ENCODE measurements at regions not wholly inside any gene's neighbourhood (a gene's known extent, or its start where the extent isn't known, plus 50 kb on each side); places are given as distances from the start of the nearest gene placed in this dataset.

GRCh38 chr6:103002282-103002681 is 1608.8 kb downstream of the GRIK2 start:
- no peaks in the 10 kb centered on the region for H3K36me3 ChIP-seq (ENCODE audit: control insufficient read depth, insufficient read depth, low read length)
- H3K4me1 ChIP-seq (ENCODE audit: control insufficient read depth, insufficient read depth, low read length) = peaks cover 12% of the 10 kb centered on the region
- no peaks in the 10 kb centered on the region for H3K27me3 ChIP-seq (ENCODE audit: control insufficient read depth, insufficient read depth, low read length, poor library complexity, severe bottlenecking)
- H3K9me3 ChIP-seq (ENCODE audit: control insufficient read depth, low read length) = no peaks in the 10 kb centered on the region
- no peak overlapping the region for H3K27ac ChIP-seq (ENCODE audit: insufficient read depth, low read depth, low read length, poor library complexity, severe bottlenecking)
- H3K4me3 ChIP-seq (ENCODE audit: insufficient read depth, low read depth, low read length) = no peak overlapping the region
- 95 to 96% methylated on average over 3 of the region's 3 CpGs for WGBS, 2 experiments

- no peaks in the 10 kb centered on the region for H3K36me3 ChIP-seq (ENCODE audit: control insufficient read depth, insufficient read depth, low read length)
- H3K27ac ChIP-seq (ENCODE audit: insufficient read depth, low read depth, low read length, poor library complexity, severe bottlenecking) = peak overlapping the region; percentile 50
Measured at GRCh38 chr6:103001724-103002123, 1608.2 kb downstream of the GRIK2 start.

GRCh38 chr6:103000688-103001087 is 1607.2 kb downstream of the GRIK2 start:
- Histone ChIP-seq H3K4me1 (ENCODE audit: control insufficient read depth, insufficient read depth, low read length) (peaks cover 12% of the 10 kb centered on the region), H3K4me3 (ENCODE audit: insufficient read depth, low read depth, low read length) (no peak overlapping the region), H3K36me3 (ENCODE audit: control insufficient read depth, insufficient read depth, low read length) (no peaks in the 10 kb centered on the region), H3K27ac (ENCODE audit: insufficient read depth, low read depth, low read length, poor library complexity, severe bottlenecking) (peak overlapping the region; percentile 16), H3K9me3 (ENCODE audit: control insufficient read depth, low read length) (no peaks in the 10 kb centered on the region), H3K27me3 (ENCODE audit: control insufficient read depth, insufficient read depth, low read length, poor library complexity, severe bottlenecking) (no peaks in the 10 kb centered on the region)
- 59 to 63% methylated on average over 7 to 8 of the region's 8 CpGs for WGBS, 2 experiments

More at GRCh38 chr6:103001724-103002123, 1608.2 kb downstream of the GRIK2 start:
- no peaks in the 10 kb centered on the region for H3K9me3 ChIP-seq (ENCODE audit: control insufficient read depth, low read length)
- H3K27me3 ChIP-seq (ENCODE audit: control insufficient read depth, insufficient read depth, low read length, poor library complexity, severe bottlenecking) = no peaks in the 10 kb centered on the region
- H3K4me3 ChIP-seq (ENCODE audit: insufficient read depth, low read depth, low read length) = no peak overlapping the region
- 100% methylated on average over 1 of the region's 1 CpG; no CpG with 5 or more reads in 1 of the 2 experiments for WGBS, 2 experiments
- peaks cover 12% of the 10 kb centered on the region for H3K4me1 ChIP-seq (ENCODE audit: control insufficient read depth, insufficient read depth, low read length)

DNA sequence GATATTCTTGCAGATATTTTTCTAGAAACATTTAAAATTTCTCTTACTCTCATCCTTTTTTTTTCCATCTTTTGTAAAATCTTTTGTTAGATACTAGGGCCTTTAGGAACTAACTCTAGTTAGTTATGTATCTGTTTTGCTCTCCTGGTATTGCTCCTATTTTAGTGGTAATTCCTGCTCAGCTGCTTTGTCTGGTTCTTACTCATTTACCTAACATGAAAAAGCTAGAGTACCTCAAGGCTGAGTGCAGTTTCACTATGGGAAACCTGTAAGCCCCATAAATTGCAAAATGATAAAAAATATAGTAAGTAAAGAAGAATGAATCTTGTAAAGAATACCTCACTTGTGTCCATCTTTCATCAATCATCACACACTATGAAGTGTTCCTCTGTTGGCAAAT is 1602.0 kb downstream of the GRIK2 start:
- H3K36me3 ChIP-seq (ENCODE audit: control insufficient read depth, insufficient read depth, low read length) = no peaks in the 10 kb centered on the region
- H3K4me1 ChIP-seq (ENCODE audit: control insufficient read depth, insufficient read depth, low read length) = peaks cover 2% of the 10 kb centered on the region
- H3K9me3 ChIP-seq (ENCODE audit: control insufficient read depth, low read length) = no peaks in the 10 kb centered on the region
- H3K27me3 ChIP-seq (ENCODE audit: control insufficient read depth, insufficient read depth, low read length, poor library complexity, severe bottlenecking) = no peaks in the 10 kb centered on the region
- H3K4me3 ChIP-seq (ENCODE audit: insufficient read depth, low read depth, low read length) = no peak overlapping the region
- H3K27ac ChIP-seq (ENCODE audit: insufficient read depth, low read depth, low read length, poor library complexity, severe bottlenecking) = no peak overlapping the region

DNA sequence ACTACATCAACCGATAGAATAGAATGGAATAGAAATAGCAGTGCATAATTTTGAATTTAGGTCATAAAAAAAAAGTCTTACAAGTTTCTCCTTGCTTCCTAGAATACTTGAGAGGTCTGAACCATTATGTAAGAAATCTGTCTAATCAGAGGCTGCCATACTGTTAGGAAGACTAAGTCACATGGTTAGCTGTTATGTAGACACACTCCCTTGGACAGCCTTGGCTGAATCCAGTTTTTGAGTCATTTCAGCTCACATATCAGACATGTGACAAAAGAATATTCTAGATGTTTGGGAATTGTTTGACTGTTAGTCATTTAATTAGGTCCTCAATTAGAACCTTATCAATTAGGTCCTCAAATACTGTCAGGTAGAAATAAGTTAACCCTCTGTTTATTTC is 1601.4 kb downstream of the GRIK2 start:
- Histone ChIP-seq H3K4me3 (ENCODE audit: insufficient read depth, low read depth, low read length) (no peak overlapping the region), H3K36me3 (ENCODE audit: control insufficient read depth, insufficient read depth, low read length) (no peaks in the 10 kb centered on the region), H3K4me1 (ENCODE audit: control insufficient read depth, insufficient read depth, low read length) (no peaks in the 10 kb centered on the region), H3K27me3 (ENCODE audit: control insufficient read depth, insufficient read depth, low read length, poor library complexity, severe bottlenecking) (no peaks in the 10 kb centered on the region), H3K27ac (ENCODE audit: insufficient read depth, low read depth, low read length, poor library complexity, severe bottlenecking) (no peak overlapping the region), H3K9me3 (ENCODE audit: control insufficient read depth, low read length) (no peaks in the 10 kb centered on the region)
- WGBS, 2 experiments = 88 to 100% methylated on average over 1 of the region's 1 CpG

DNA sequence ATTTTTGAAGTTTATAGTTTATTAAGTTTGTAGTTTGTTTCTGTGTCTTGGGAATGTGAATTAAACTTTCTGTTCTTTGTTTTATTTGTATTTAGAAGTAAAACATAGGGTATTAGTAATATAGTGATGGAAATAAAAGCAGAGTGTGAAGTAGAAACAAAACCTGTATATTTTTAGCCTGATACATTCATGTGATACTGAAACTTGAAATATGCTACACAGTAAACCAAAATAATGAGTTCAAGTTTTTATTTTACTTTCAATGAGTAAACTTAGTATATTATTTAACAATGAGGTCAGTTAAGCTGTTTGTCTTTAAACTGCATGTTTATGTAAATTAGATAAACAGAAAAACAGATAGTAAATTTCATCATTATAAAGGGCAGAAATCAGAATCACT is 1592.6 kb downstream of the GRIK2 start:
- H3K4me1 ChIP-seq (ENCODE audit: control insufficient read depth, insufficient read depth, low read length) = peaks cover 6% of the 10 kb centered on the region
- H3K27ac ChIP-seq (ENCODE audit: insufficient read depth, low read depth, low read length, poor library complexity, severe bottlenecking) = no peak overlapping the region
- H3K36me3 ChIP-seq (ENCODE audit: control insufficient read depth, insufficient read depth, low read length) = no peaks in the 10 kb centered on the region
- no peaks in the 10 kb centered on the region for H3K9me3 ChIP-seq (ENCODE audit: control insufficient read depth, low read length)
- no peaks in the 10 kb centered on the region for H3K27me3 ChIP-seq (ENCODE audit: control insufficient read depth, insufficient read depth, low read length, poor library complexity, severe bottlenecking)
- no peak overlapping the region for H3K4me3 ChIP-seq (ENCODE audit: insufficient read depth, low read depth, low read length)

- Histone ChIP-seq H3K4me1 (ENCODE audit: control insufficient read depth, insufficient read depth, low read length) (peaks cover 6% of the 10 kb centered on the region), H3K27me3 (ENCODE audit: control insufficient read depth, insufficient read depth, low read length, poor library complexity, severe bottlenecking) (no peaks in the 10 kb centered on the region), H3K36me3 (ENCODE audit: control insufficient read depth, insufficient read depth, low read length) (no peaks in the 10 kb centered on the region), H3K4me3 (ENCODE audit: insufficient read depth, low read depth, low read length) (no peak overlapping the region), H3K9me3 (ENCODE audit: control insufficient read depth, low read length) (no peaks in the 10 kb centered on the region), H3K27ac (ENCODE audit: insufficient read depth, low read depth, low read length, poor library complexity, severe bottlenecking) (no peak overlapping the region)
- 93% methylated on average over 1 of the region's 1 CpG for WGBS, 2 experiments
Measured at GRCh38 chr6:102984357-102984756, 1590.8 kb downstream of the GRIK2 start.

DNA sequence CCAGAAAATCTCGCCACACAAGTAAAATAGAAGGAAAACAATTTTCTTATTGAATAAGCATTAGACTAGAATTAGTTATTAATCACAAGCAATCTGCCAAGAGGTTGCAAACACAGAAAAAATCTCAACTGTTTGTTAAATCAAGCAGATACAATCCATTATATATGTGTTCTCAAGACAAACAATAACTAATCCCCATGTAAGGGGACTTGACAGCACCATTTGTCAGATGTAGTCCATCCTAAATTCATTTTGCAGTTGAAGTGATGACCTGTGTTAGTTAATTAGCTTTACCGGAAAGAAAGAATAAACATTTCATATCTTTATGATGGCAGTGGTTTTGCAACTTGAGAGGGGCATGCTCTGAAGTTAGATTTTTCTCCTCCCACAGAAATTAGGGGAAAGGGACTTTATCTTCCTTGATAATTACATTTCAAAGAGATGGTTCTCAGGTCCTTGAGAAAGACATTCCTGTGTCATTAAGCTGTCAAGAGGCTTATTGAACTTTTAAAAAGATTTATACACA is 1588.0 kb downstream of the GRIK2 start:
- WGBS, 2 experiments = 80 to 93% methylated on average over 1 of the region's 2 CpGs
- peaks cover 6% of the 10 kb centered on the region for H3K4me1 ChIP-seq (ENCODE audit: control insufficient read depth, insufficient read depth, low read length)
- H3K4me3 ChIP-seq (ENCODE audit: insufficient read depth, low read depth, low read length) = no peak overlapping the region
- no peaks in the 10 kb centered on the region for H3K27me3 ChIP-seq (ENCODE audit: control insufficient read depth, insufficient read depth, low read length, poor library complexity, severe bottlenecking)
- H3K9me3 ChIP-seq (ENCODE audit: control insufficient read depth, low read length) = no peaks in the 10 kb centered on the region
- H3K36me3 ChIP-seq (ENCODE audit: control insufficient read depth, insufficient read depth, low read length) = no peaks in the 10 kb centered on the region
- H3K27ac ChIP-seq (ENCODE audit: insufficient read depth, low read depth, low read length, poor library complexity, severe bottlenecking) = no peak overlapping the region

DNA sequence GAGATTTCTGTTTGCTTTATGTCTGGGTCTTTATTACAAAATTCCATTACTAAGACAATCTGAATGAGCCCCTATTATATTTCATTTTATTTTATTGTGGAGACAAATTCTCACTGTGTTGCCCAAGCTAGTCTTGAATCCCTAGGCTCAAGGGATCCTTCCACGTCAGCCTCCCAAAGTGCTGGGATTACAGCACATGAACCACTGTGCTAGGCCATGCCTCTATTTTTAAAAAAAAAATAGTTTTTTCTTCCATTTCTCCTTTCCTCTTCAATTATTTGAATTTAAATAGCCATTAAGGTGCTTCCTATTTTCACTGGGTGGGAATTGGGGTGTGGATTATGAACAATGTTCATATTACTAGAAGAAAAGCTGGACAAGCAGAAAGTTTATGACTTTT is 1587.4 kb downstream of the GRIK2 start:
- 88 to 92% methylated on average over 1 of the region's 1 CpG for WGBS, 2 experiments
- no peak overlapping the region for H3K27ac ChIP-seq (ENCODE audit: insufficient read depth, low read depth, low read length, poor library complexity, severe bottlenecking)

DNA sequence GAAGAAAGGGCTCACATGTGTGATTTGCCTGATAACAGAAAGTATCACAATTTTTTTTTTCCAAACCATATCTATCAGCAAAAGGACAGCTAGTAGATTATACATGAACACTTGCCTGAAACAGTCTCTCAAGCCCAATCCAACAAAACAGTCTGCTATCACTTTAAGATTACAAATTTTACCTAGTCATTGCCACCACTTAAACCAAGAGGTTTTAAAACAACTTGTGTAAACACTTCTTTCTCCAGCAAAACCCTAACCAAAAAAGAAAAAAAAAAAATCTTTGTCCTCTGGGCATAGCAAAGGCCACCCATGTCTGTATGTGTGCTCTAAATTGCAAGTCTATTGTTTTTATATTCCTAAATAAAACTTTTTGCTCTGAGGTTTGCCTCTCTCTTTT is 1568.4 kb downstream of the GRIK2 start:
- H3K4me1 ChIP-seq (ENCODE audit: control insufficient read depth, insufficient read depth, low read length) = no peaks in the 10 kb centered on the region
- H3K4me3 ChIP-seq (ENCODE audit: insufficient read depth, low read depth, low read length) = no peak overlapping the region
- no peak overlapping the region for H3K27ac ChIP-seq (ENCODE audit: insufficient read depth, low read depth, low read length, poor library complexity, severe bottlenecking)
- no peaks in the 10 kb centered on the region for H3K36me3 ChIP-seq (ENCODE audit: control insufficient read depth, insufficient read depth, low read length)
- no peaks in the 10 kb centered on the region for H3K9me3 ChIP-seq (ENCODE audit: control insufficient read depth, low read length)
- no peaks in the 10 kb centered on the region for H3K27me3 ChIP-seq (ENCODE audit: control insufficient read depth, insufficient read depth, low read length, poor library complexity, severe bottlenecking)

More for the DNA sequence above, 1587.4 kb downstream of the GRIK2 start:
- Histone ChIP-seq H3K36me3 (ENCODE audit: control insufficient read depth, insufficient read depth, low read length) (no peaks in the 10 kb centered on the region), H3K4me3 (ENCODE audit: insufficient read depth, low read depth, low read length) (no peak overlapping the region), H3K27me3 (ENCODE audit: control insufficient read depth, insufficient read depth, low read length, poor library complexity, severe bottlenecking) (no peaks in the 10 kb centered on the region), H3K9me3 (ENCODE audit: control insufficient read depth, low read length) (no peaks in the 10 kb centered on the region), H3K4me1 (ENCODE audit: control insufficient read depth, insufficient read depth, low read length) (peaks cover 6% of the 10 kb centered on the region)

GRCh38 chr6:102950967-102951366 is 1557.5 kb downstream of the GRIK2 start:
- H3K9me3 ChIP-seq (ENCODE audit: control insufficient read depth, low read length) = no peaks in the 10 kb centered on the region
- H3K4me3 ChIP-seq (ENCODE audit: insufficient read depth, low read depth, low read length) = no peak overlapping the region
- H3K36me3 ChIP-seq (ENCODE audit: control insufficient read depth, insufficient read depth, low read length) = no peaks in the 10 kb centered on the region
- H3K27ac ChIP-seq (ENCODE audit: insufficient read depth, low read depth, low read length, poor library complexity, severe bottlenecking) = no peak overlapping the region
- H3K4me1 ChIP-seq (ENCODE audit: control insufficient read depth, insufficient read depth, low read length) = no peaks in the 10 kb centered on the region
- 94 to 96% methylated on average over 3 of the region's 3 CpGs for WGBS, 2 experiments
- no peaks in the 10 kb centered on the region for H3K27me3 ChIP-seq (ENCODE audit: control insufficient read depth, insufficient read depth, low read length, poor library complexity, severe bottlenecking)
